Lung (tissue), 11 donors: ENCODE measurements at regions not wholly inside any gene's neighbourhood (a gene's known extent, or its start where the extent isn't known, plus 50 kb on each side); places are given as distances from the start of the nearest gene placed in this dataset.
"Not testable (repeated sequence)": the region's sequence is repeated elsewhere in the genome, so short reads cannot be mapped to it uniquely, and the experiment has no call there.

Experiments used
- ATAC-seq: fragments of 200-7000 bp; cut with Tn5 transposase; one replicate; pipeline ENCODE4 v1.9.1; 2020; ENCODE audit warnings: moderate number of reproducible peaks; ENCODE audit not compliant: insufficient read depth, low FRiP score
- DNase-seq, 3 donors: peaks; one replicate each; pipeline ENCODE4 v3.0.0-alpha.2; 2013 to 2017
- H3K27ac ChIP-seq, 2 donors: one replicate each; pipeline ENCODE4 v1.5.1; 2013; ENCODE audit warnings: mild to moderate bottlenecking in 2 of 2, moderate library complexity in 2 of 2, control low read depth in 1 of 2, inconsistent platforms in 1 of 2, low read depth in 1 of 2, low read length in 1 of 2
- H3K27me3 ChIP-seq, 3 donors: one replicate each; pipeline ENCODE4 v1.5.1; 2013; ENCODE audit warnings: low read length in 2 of 3; ENCODE audit not compliant: control insufficient read depth in 3 of 3, insufficient read depth in 3 of 3
- H3K36me3 ChIP-seq, 4 donors: one replicate each; pipeline ENCODE4 v1.5.1; 2013; ENCODE audit warnings: low read length in 4 of 4, mild to moderate bottlenecking in 1 of 4, moderate library complexity in 1 of 4; ENCODE audit not compliant: control insufficient read depth in 4 of 4, insufficient read depth in 4 of 4
- H3K4me1 ChIP-seq, 5 donors: one replicate each; pipeline ENCODE4 v1.5.1; 2013; ENCODE audit warnings: low read length in 5 of 5, mild to moderate bottlenecking in 2 of 5, moderate library complexity in 1 of 5; ENCODE audit not compliant: control insufficient read depth in 5 of 5, insufficient read depth in 5 of 5
- H3K4me3 ChIP-seq: one replicate; pipeline ENCODE4 v1.5.1; 2013; ENCODE audit warnings: mild to moderate bottlenecking, control low read depth, moderate library complexity
- H3K9ac ChIP-seq, 2 donors: one replicate each; pipeline ENCODE4 v1.5.1; 2013; ENCODE audit warnings: low read length in 2 of 2, control low read depth in 1 of 2; ENCODE audit not compliant: insufficient read depth in 1 of 2
- H3K9me3 ChIP-seq, 4 donors: one replicate each; pipeline ENCODE4 v1.5.1; 2013; ENCODE audit warnings: low read length in 3 of 4, mild to moderate bottlenecking in 1 of 4, moderate library complexity in 1 of 4; ENCODE audit not compliant: control insufficient read depth in 4 of 4, insufficient read depth in 3 of 4
- WGBS, 2 donors: extraction: QIAGEN DNeasy Blood & Tissue Kit; methylation state at CpG; one replicate each; pipeline ENCODE4 v1.1.7; 2013; 5-methylcytosine and 5-hydroxymethylcytosine counted together
- TF ChIP-seq, protein P1 (sequence below): IDR thresholded peaks from 2 replicates; pipeline ENCODE4 v1.5.1; 2012; ENCODE audit warnings: mild to moderate bottlenecking; ENCODE audit errors: control extremely low read depth, extremely low read depth
- donor health status: control.
- donor health status: control.
- donor health status: Bipolar disorder and iron deficiency.
- donor health status: healthy.
- donor health status: DM: yes; HTN: yes; CAD: no.

DNA sequence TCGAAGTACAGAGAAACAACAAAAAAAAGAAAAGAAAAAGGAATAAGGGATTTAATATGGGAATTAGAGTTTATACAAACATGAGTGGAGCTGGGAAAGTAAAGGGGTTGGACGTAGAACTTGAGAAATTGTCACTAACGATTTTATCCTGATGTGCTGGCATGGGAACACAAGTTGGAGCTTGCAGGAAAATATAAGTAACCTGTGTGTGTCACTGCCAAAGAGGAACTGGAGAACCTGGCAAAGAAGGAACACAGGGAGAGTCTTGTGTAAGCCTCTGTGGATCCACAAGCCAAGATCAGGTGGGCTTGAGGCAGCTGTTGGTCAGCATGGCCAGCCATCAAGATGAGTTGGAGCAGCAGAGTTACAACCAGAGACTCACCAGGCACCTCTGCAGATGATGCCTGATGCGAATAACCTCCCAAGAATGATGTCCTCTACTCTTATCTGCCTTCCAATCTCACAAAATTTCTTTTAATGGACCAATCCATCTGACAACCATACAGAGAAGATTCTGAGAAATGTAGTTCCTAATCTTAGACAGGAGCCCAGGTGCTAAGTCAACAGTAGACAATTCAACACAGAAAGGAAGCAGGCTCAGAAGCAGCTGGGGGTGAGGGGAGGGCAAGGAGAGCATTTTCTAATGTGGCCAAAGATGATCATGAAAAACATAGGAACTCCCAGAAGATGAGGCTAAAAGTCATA is 77.0 kb upstream of the SPOPL start:
- no peaks in the 10 kb centered on the region for H3K36me3 ChIP-seq
- no peaks in the 10 kb centered on the region for H3K27me3 ChIP-seq
- TF ChIP-seq, protein P1, sequence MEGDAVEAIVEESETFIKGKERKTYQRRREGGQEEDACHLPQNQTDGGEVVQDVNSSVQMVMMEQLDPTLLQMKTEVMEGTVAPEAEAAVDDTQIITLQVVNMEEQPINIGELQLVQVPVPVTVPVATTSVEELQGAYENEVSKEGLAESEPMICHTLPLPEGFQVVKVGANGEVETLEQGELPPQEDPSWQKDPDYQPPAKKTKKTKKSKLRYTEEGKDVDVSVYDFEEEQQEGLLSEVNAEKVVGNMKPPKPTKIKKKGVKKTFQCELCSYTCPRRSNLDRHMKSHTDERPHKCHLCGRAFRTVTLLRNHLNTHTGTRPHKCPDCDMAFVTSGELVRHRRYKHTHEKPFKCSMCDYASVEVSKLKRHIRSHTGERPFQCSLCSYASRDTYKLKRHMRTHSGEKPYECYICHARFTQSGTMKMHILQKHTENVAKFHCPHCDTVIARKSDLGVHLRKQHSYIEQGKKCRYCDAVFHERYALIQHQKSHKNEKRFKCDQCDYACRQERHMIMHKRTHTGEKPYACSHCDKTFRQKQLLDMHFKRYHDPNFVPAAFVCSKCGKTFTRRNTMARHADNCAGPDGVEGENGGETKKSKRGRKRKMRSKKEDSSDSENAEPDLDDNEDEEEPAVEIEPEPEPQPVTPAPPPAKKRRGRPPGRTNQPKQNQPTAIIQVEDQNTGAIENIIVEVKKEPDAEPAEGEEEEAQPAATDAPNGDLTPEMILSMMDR = no peak
- H3K27ac ChIP-seq = no peak overlapping the region
- WGBS, 2 donors = 94% methylated on average over 4 of the region's 4 CpGs
- peaks cover 0 to 5% (median 0%) of the 10 kb centered on the region in 5 donors for H3K4me1 ChIP-seq
- no peak for DNase-seq
- no peaks in the 10 kb centered on the region for H3K9me3 ChIP-seq
- no peak overlapping the region for H3K4me3 ChIP-seq
- ATAC-seq = no peak
- no peak overlapping the region for H3K9ac ChIP-seq

DNA sequence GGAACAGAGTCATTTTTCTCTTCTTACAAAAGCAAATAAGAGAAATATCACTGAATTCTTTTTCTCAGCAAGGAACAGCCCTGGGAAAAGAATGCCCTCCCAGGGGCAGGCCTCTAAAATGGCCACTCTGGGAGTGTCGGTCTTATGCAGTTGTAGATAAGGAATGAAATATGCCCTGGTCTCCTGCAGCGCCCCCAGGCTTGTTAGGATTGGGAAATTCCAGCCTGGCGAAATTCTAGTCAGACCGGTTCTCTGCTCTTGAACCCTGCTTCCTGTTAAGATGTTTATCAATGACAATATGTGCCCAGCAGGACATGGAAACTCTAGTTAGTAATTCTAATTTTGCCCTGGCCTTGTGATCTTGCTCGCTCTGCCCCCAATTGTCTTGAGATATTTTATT is 75.5 kb upstream of the SPOPL start:
- not testable (repeated sequence) for H3K27ac ChIP-seq, H3K36me3 ChIP-seq, H3K4me3 ChIP-seq, DNase-seq, H3K4me1 ChIP-seq, H3K9ac ChIP-seq, H3K9me3 ChIP-seq, H3K27me3 ChIP-seq, ATAC-seq
- WGBS, 2 donors = 84 to 90% methylated on average over 5 of the region's 5 CpGs

DNA sequence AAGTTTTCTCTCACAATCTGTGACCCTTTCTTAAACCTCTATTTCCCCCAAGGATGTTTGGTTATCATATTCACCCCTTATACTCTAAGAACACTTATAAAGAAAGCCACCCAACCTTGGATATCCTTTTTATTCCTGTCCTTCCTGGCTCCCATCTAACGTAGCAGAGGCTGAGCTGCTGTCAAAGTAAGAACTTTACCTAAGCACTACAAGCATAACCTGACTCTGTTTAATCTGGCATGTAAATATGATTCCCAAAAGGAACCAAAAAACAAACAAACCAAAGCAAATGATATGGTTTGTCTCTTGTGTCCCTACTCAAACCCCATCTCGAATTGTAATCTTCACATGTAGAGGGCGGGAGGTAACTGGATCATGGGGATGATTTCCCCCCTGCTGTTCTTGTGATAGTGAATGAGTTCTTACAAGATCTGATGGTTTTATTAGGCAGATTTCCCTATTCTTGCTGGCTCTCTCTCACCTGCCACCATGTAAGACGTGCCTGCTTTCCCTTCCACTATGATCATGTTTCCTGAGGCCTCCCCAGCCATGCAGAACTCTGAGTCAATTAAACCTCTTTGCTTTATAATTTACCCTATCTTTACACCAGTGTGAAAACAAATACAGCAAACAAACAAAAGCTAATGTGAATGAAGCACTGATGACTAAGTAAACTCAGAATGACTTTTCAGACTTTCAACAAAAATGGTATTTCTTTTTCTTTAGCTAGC is 72.7 kb upstream of the SPOPL start:
- H3K4me1 ChIP-seq = no peaks in the 10 kb centered on the region
- H3K9me3 ChIP-seq = no peaks in the 10 kb centered on the region
- H3K4me3 ChIP-seq = no peak overlapping the region
- no peaks in the 10 kb centered on the region for H3K36me3 ChIP-seq
- H3K9ac ChIP-seq = no peak overlapping the region
- no peaks in the 10 kb centered on the region for H3K27me3 ChIP-seq
- no peak overlapping the region for H3K27ac ChIP-seq
- ATAC-seq = no peak
- WGBS, 2 donors = 87 to 93% methylated on average over 4 of the region's 4 CpGs
- TF ChIP-seq, protein P1 = no peak
- DNase-seq = no peak

DNA sequence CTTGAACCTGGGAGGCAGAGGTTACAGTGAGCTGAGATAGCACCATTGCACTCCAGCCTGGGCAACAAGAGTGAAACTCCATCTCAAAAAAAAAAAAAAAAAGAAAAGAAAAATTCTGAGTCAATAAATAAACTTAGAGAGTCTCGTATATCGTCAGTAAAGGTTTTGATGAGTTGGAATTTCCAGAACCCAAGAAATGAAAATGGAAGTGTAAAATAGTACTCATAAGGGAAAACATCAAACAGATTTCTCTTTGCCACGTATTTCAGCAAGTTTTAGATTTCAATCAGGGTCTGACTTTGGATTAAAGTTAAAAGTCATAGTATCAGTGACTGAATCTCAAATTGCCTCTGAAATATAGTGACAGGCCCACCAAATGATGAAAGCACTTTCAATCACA is 71.4 kb upstream of the SPOPL start:
- ATAC-seq (no peak), DNase-seq (no peak)
- Histone ChIP-seq H3K4me1 (no peaks in the 10 kb centered on the region), H3K4me3 (no peak overlapping the region), H3K27me3 (no peaks in the 10 kb centered on the region), H3K9ac (no peak overlapping the region), H3K9me3 (no peaks in the 10 kb centered on the region), H3K36me3 (no peaks in the 10 kb centered on the region), H3K27ac (no peak overlapping the region)
- TF ChIP-seq, protein P1 = no peak
- WGBS, 2 donors = 73 to 77% methylated on average over 3 of the region's 3 CpGs
